ENCODE measurements at regions not wholly inside any gene's neighbourhood (a gene's known extent, or its start where the extent isn't known, plus 50 kb on each side); places are given as distances from the start of the nearest gene placed in this dataset.

DNA sequence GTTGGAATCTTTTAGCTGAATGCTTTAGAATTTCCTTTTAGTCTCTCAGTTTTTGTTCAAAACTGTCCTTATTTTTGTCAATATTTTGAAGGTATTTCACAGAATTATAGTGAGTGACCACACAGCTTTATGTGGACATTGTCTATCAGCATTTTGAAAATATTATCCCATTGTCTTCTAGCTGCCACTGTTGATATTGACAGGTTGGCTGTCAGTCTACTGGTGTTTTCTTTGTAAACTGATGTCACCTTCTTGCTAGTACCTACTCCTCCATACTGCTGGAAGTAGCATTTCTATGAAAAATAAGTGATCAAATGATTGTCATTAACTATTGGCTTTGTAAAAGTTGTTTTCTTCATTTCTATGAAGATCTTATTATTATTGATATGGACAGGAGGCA is 256.8 kb downstream of the KLF12 start:
- TF ChIP-seq, protein P1, sequence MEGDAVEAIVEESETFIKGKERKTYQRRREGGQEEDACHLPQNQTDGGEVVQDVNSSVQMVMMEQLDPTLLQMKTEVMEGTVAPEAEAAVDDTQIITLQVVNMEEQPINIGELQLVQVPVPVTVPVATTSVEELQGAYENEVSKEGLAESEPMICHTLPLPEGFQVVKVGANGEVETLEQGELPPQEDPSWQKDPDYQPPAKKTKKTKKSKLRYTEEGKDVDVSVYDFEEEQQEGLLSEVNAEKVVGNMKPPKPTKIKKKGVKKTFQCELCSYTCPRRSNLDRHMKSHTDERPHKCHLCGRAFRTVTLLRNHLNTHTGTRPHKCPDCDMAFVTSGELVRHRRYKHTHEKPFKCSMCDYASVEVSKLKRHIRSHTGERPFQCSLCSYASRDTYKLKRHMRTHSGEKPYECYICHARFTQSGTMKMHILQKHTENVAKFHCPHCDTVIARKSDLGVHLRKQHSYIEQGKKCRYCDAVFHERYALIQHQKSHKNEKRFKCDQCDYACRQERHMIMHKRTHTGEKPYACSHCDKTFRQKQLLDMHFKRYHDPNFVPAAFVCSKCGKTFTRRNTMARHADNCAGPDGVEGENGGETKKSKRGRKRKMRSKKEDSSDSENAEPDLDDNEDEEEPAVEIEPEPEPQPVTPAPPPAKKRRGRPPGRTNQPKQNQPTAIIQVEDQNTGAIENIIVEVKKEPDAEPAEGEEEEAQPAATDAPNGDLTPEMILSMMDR (IDR thresholded peaks at IDR 0.05) = no peak
- no peak for TF ChIP-seq POLR2A (IDR thresholded peaks at IDR 0.05)

Measured in ovary (tissue), 3 donors.